Epithelial cell of prostate (primary cell): ENCODE measurements at regions not wholly inside any gene's neighbourhood (a gene's known extent, or its start where the extent isn't known, plus 50 kb on each side); places are given as distances from the start of the nearest gene placed in this dataset.

Experiments
- DNase-seq: peaks from one replicate; pipeline ENCODE4 v3.0.0-alpha.2; 2011; ENCODE audit warnings: low read depth, low spot score
- H3K27ac ChIP-seq: fragments of 450-650 bp; 2 replicates; pipeline ENCODE4 v1.5.1; 2017; ENCODE audit warnings: mild to moderate bottlenecking

DNA sequence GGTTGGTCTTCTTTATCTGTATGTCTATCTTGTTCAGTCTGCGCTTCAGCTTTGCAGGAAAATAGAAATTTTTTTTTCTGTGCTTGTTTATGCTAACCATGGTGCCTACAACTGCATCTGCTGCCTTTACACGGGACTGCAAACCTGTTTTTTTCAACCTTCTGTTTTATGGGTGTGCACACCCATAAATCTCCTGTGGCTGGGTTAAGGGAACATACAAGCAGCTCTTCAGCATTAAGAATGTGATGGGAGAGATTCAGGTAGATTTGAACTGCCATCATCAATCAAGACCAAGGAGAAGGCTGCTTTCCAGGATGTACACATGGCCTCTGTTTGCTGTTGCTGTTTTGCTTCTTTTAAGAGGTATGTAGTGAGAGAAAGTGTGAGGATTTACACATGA is 502.9 kb downstream of the ANKRD50 start:
- no peak for DNase-seq
- H3K27ac ChIP-seq, result no peak overlapping the region

- H3K27ac ChIP-seq, result no peak overlapping the region
- DNase-seq, result no peak
These were observed 501.8 kb downstream of the ANKRD50 start for GRCh38 chr4:124210746-124211145.

DNA sequence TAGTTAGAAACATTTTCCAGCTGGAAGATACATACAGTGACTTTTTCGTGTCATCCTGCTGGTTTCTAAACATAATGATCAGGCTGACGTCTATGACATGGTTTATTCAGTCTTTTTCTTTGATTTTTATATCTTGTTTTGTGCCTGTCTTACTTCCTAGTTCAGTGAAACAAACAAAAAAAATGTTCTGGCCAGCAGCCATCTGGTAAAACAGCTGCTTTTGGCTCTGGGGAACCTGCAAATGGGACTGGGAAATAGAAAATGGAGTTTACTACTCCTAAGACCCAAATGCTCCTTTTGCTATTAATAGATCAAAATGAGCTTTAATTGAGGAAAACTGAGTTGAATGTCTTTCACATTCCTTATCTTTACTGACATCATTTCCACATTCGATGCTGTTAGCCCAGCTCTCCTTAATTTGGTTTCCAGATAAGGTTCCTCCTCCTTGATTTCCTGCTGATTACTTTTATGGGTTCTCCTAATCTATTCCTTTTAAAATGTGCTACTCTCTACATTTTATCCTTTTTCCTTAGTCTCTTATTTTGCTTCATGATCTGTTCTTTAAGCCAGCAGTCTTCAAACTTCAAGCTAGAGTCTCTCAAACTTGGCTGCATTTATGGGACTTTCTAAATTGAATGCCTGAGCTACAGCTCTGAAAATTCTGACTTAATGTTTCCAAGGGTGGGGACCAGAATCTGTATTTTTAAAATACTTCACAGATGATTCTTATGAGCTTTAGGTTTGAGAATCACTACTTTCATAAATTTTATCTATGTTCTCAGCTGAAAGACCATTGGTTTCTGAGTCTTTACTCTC is 499.5 kb downstream of the ANKRD50 start:
- no peak for DNase-seq
- H3K27ac ChIP-seq, result no peak overlapping the region

DNA sequence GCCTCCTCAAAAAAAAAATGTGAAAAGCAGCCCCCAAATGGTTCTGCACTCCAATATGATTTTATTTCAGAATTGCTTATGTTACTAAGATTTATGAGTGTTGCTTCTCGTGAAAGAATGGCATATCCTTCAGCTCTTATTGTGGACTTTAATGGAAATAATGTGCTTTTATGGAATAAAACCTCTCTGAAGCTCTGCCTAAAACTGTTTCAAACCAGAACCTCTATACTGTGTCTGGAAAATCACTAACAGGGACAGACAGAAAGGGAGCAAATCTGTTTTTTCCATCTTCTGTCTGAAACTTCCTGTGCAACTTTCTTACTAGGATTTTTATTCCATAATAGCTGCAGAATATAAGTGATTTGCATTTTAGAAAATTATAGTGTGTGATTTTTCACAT is 493.1 kb downstream of the ANKRD50 start:
- no peak overlapping the region for H3K27ac ChIP-seq
- no peak for DNase-seq

- no peak for DNase-seq
- H3K27ac ChIP-seq, result no peak overlapping the region
These were observed 488.3 kb downstream of the ANKRD50 start for GRCh38 chr4:124224256-124224655.

- no peak for DNase-seq
- H3K27ac ChIP-seq, result no peak overlapping the region
These were observed 484.6 kb downstream of the ANKRD50 start for GRCh38 chr4:124227981-124228380.

GRCh38 chr4:124230268-124230667 is 482.3 kb downstream of the ANKRD50 start:
- no peak overlapping the region for H3K27ac ChIP-seq
- DNase-seq, result no peak

DNA sequence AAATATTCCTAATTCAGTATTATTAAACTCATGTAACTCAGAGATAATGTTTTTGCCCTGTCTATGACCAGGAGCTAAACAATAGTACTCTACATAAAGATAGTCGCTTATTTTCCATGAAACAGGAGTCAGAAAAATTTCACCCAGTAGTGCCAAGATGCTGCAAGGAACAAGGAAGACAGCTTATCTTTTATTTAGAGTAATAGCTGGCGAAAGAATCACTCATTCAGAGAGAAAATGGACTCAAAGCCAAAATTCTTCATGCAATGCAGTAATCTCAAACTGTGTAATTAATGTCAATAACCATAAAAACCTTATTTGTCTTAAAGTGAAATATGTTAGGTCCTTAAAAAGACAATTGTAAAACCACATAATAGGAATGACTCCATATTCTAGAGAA is 477.8 kb downstream of the ANKRD50 start:
- H3K27ac ChIP-seq, result no peak overlapping the region
- no peak for DNase-seq

GRCh38 chr4:124243671-124244366 is 468.7 kb downstream of the ANKRD50 start:
- H3K27ac ChIP-seq, result no peak overlapping the region
- no peak for DNase-seq

GRCh38 chr4:124253080-124253479 is 459.5 kb downstream of the ANKRD50 start:
- no peak for DNase-seq
- no peak overlapping the region for H3K27ac ChIP-seq

GRCh38 chr4:124262211-124263179 is 450.0 kb downstream of the ANKRD50 start:
- no peak for DNase-seq
- no peak overlapping the region for H3K27ac ChIP-seq

- DNase-seq, result no peak
- no peak overlapping the region for H3K27ac ChIP-seq
These were observed 446.8 kb downstream of the ANKRD50 start for GRCh38 chr4:124265701-124266100.

DNA sequence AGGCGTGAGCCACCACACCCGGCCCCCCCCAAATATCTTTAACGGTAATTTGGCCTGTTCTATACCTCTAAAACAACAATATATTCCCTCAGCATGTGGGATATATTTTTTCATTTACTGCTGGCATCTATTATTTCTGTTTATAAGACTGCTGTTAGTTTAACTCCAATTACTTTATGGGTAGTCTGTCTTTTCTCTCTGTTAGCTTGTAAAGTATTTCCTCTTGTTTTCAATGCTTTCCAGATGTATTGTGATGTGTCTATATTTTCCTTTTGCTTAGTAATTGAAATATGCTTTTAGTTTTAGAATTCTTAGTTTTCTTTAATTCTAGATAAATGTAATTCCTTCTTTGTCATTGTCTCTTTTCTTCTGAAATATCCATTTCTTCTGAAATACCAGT is 445.8 kb downstream of the ANKRD50 start:
- no peak for DNase-seq
- H3K27ac ChIP-seq, result no peak overlapping the region

DNA sequence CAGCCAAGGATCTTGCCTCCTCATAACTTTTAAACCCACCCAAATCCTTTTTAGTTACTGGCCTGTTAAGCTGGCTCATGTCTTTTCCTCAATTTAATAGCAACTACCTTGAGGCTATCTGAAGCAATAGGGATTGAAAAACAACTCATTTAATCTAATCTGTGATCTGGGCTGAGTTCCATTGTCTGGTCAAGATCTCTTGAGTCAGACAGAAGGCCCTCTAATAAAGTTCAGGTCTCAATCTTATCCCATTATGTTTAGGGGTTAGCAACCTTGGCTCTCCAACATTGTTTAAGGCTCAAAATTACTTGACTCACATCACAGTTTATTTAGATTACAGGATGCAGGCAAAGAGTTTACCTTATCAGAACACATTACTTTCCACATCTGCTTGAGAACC is 436.1 kb downstream of the ANKRD50 start:
- no peak overlapping the region for H3K27ac ChIP-seq
- DNase-seq, result no peak

DNA sequence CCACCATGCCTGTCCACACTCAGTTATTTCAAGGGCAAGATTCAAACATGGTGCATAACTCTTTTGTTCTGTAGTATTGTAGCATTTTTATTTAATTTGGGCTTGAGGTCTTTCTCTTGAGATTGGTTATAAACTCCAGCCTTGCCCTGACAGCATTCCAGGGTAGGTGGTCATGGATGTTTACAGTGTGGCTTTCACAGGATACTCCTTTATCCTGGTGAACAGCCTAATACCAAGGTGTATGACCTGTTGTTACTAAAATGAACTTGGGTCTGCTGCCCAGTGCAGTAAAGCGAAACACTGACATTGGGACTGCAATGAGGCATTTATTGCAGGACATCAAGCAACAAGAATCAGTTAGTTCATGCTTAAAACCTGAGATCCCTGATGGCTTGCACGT is 434.8 kb downstream of the ANKRD50 start:
- H3K27ac ChIP-seq, result peak overlapping the region; percentile 56
- no peak for DNase-seq

DNA sequence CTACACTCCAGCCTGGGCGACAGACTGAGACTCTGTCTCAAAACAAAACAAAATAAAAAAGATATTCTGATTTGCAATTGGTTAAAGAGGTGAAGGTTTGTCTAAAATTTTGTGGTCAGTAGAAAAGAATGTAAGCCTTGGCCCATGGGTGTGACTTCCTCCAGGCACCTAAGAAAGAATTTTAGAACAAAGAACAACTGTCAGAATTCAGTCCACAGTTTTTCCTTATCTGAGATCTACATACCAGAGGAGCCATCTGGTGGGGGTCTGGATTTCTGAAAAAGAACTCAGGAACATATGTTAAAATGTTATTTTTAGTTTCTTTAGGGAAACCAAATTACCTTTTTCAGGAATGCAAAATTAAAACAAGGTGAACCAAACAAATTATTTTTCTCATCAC is 434.1 kb downstream of the ANKRD50 start:
- no peak for DNase-seq
- H3K27ac ChIP-seq, result peak overlapping the region; percentile 56

DNA sequence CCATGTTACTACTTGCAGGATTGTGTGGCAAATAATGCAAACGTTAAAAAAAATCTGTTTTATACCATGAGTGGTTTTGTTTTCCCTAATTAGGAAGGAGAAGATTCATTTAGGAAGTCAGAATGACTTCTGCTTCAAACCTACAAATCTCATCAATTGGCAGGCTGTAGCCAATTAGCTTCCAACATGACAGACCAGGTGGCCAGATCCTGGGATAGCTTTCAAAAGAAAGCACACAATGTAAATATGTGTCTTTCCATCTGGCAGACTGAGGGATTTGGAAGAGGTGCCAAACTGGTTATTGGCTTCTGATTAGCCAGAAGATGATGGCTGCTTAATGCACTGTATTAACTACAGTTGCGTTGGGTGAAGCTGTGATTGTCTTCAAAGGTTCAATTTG is 432.8 kb downstream of the ANKRD50 start:
- H3K27ac ChIP-seq, result no peak overlapping the region
- no peak for DNase-seq

- peak overlapping the region; percentile 76 for H3K27ac ChIP-seq
- peak; percentile 29 for DNase-seq
These were observed 430.1 kb downstream of the ANKRD50 start for GRCh38 chr4:124282301-124282898.

DNA sequence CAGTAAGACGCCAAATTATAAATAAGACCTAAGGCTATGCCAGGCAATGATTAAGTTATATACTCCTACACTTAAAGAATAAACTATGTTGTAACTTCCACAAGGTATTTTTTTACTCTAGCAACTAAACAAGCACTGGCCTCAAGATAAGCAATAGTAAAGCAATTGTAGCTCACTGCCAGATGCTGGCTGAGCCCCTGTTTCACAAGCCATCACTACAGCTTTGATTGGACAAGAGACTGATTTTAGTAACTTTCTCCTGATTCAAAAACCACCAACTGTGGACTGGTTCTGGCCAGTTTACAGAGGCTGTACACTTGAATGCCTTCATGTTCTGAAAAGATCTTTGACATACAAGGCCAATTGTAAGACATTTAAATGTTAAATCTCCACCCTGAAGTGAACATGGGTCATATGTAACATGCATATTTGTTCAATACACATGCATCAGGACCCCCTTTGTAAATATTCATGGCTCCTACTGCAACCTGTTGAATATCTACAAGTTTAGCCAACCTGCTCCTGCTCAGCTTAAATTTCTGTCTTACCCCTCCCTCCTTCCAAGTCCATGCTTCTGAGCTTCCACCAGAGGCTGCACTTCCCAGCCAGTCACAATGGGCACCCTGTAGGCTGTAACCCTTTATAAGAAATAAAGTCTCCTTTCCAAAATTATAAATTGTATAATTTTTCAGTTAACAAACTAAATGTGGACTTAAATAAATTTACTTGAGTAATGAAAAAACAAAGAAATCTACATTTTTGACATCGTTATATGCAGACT is 423.6 kb downstream of the ANKRD50 start:
- no peak for DNase-seq
- no peak overlapping the region for H3K27ac ChIP-seq
